ENCODE measurements at regions not wholly inside any gene's neighbourhood (a gene's known extent, or its start where the extent isn't known, plus 50 kb on each side); places are given as distances from the start of the nearest gene placed in this dataset.

DNA sequence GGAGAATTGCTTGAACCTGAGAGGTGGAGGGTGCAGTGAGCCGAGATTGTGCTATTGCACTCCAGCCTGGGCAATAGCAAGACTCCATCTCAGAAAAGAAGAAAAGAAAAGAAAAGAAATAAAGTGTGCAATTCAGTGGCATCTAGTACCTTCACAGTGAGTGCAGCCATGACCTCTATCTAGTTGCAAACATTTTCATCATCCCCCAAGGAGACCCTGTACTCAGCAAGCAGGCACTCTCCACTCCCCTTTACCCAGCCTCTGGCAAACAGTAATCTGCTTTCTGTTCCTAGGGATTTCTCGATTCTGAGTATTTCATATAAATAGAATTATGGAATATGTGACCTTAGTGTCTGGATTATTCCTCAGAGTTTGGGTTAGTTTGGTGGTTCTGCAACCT is 130.4 kb upstream of the ARL4C start:
- no peak for TF ChIP-seq RAD21 (IDR thresholded peaks at IDR 0.05; ENCODE audit: insufficient read depth, low read depth, low read length)
- no peak for TF ChIP-seq NFYA (IDR thresholded peaks at IDR 0.05; ENCODE audit: borderline replicate concordance, low read depth, low read length)
- TF ChIP-seq, protein P1, sequence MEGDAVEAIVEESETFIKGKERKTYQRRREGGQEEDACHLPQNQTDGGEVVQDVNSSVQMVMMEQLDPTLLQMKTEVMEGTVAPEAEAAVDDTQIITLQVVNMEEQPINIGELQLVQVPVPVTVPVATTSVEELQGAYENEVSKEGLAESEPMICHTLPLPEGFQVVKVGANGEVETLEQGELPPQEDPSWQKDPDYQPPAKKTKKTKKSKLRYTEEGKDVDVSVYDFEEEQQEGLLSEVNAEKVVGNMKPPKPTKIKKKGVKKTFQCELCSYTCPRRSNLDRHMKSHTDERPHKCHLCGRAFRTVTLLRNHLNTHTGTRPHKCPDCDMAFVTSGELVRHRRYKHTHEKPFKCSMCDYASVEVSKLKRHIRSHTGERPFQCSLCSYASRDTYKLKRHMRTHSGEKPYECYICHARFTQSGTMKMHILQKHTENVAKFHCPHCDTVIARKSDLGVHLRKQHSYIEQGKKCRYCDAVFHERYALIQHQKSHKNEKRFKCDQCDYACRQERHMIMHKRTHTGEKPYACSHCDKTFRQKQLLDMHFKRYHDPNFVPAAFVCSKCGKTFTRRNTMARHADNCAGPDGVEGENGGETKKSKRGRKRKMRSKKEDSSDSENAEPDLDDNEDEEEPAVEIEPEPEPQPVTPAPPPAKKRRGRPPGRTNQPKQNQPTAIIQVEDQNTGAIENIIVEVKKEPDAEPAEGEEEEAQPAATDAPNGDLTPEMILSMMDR (IDR thresholded peaks at IDR 0.05 in 2 of 3, conservative IDR thresholded peaks at IDR 0.05 in 1 of 3; ENCODE audit: control insufficient read depth in 2 of 3, extremely low read depth in 1 of 3, insufficient read depth in 1 of 3, low read depth in 3 of 3, low read length in 3 of 3), result no peak
- TF ChIP-seq EP300 (IDR thresholded peaks at IDR 0.05; ENCODE audit: borderline replicate concordance in 1 of 2, control insufficient read depth in 1 of 2, low read depth in 2 of 2, low read length in 2 of 2), result no peak
- TF ChIP-seq SUZ12 (IDR thresholded peaks at IDR 0.05; ENCODE audit: unreplicated experiment), result no peak
- TF ChIP-seq, protein P2, sequence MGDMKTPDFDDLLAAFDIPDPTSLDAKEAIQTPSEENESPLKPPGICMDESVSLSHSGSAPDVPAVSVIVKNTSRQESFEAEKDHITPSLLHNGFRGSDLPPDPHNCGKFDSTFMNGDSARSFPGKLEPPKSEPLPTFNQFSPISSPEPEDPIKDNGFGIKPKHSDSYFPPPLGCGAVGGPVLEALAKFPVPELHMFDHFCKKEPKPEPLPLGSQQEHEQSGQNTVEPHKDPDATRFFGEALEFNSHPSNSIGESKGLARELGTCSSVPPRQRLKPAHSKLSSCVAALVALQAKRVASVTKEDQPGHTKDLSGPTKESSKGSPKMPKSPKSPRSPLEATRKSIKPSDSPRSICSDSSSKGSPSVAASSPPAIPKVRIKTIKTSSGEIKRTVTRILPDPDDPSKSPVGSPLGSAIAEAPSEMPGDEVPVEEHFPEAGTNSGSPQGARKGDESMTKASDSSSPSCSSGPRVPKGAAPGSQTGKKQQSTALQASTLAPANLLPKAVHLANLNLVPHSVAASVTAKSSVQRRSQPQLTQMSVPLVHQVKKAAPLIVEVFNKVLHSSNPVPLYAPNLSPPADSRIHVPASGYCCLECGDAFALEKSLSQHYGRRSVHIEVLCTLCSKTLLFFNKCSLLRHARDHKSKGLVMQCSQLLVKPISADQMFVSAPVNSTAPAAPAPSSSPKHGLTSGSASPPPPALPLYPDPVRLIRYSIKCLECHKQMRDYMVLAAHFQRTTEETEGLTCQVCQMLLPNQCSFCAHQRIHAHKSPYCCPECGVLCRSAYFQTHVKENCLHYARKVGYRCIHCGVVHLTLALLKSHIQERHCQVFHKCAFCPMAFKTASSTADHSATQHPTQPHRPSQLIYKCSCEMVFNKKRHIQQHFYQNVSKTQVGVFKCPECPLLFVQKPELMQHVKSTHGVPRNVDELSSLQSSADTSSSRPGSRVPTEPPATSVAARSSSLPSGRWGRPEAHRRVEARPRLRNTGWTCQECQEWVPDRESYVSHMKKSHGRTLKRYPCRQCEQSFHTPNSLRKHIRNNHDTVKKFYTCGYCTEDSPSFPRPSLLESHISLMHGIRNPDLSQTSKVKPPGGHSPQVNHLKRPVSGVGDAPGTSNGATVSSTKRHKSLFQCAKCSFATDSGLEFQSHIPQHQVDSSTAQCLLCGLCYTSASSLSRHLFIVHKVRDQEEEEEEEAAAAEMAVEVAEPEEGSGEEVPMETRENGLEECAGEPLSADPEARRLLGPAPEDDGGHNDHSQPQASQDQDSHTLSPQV (IDR thresholded peaks at IDR 0.05), result no peak
- TF ChIP-seq TAF1 (IDR thresholded peaks at IDR 0.05; ENCODE audit: borderline replicate concordance, low read depth, low read length), result no peak
- TF ChIP-seq NFXL1 (IDR thresholded peaks at IDR 0.05; ENCODE audit: borderline replicate concordance), result no peak
- TF ChIP-seq, protein P3, sequence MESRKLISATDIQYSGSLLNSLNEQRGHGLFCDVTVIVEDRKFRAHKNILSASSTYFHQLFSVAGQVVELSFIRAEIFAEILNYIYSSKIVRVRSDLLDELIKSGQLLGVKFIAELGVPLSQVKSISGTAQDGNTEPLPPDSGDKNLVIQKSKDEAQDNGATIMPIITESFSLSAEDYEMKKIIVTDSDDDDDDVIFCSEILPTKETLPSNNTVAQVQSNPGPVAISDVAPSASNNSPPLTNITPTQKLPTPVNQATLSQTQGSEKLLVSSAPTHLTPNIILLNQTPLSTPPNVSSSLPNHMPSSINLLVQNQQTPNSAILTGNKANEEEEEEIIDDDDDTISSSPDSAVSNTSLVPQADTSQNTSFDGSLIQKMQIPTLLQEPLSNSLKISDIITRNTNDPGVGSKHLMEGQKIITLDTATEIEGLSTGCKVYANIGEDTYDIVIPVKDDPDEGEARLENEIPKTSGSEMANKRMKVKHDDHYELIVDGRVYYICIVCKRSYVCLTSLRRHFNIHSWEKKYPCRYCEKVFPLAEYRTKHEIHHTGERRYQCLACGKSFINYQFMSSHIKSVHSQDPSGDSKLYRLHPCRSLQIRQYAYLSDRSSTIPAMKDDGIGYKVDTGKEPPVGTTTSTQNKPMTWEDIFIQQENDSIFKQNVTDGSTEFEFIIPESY (IDR thresholded peaks at IDR 0.05), result no peak
- TF ChIP-seq EZH2 (IDR thresholded peaks at IDR 0.05; ENCODE audit: borderline replicate concordance, control insufficient read depth, low read depth, low read length), result no peak
- TF ChIP-seq MYC (IDR thresholded peaks at IDR 0.05; ENCODE audit: insufficient read depth, insufficient read length, insufficient replicate concordance, low read length, severe bottlenecking), result no peak
- no peak for TF ChIP-seq SMAD1 (IDR thresholded peaks at IDR 0.05; ENCODE audit: low read depth, partially characterized antibody)
- TF ChIP-seq POU2F2 (IDR thresholded peaks at IDR 0.05; ENCODE audit: borderline replicate concordance, low read depth, low read length), result no peak
- TF ChIP-seq NFYB (IDR thresholded peaks at IDR 0.05; ENCODE audit: insufficient read depth, low read depth, low read length), result no peak
